ENCODE measurements at regions not wholly inside any gene's neighbourhood (a gene's known extent, or its start where the extent isn't known, plus 50 kb on each side); places are given as distances from the start of the nearest gene placed in this dataset.
"Not testable (repeated sequence)": the region's sequence is repeated elsewhere in the genome, so short reads cannot be mapped to it uniquely, and the experiment has no call there.

DNA sequence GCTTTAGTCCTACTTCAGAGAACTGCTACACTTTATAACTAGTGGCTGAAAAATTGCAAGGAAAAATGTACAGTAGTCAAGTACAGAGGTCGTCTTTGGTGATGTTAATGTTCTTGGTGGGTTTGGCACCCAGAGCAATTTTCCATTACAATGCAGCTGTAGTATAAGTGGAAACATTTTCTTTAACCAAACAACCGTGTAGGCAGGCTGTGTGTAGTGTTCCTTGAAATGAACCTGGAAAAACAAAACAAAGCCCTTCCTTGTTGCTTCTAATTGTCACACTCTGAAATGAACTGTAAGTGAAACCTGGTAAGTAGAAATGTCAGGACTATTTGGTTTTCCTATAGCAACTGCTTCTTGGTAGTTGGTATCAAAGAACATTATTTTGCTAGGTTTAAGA lies 256.9 kb downstream of the MDFIC start:
- DNase-seq (no peak), ATAC-seq (no peak)
- Histone ChIP-seq H3K27ac (peak overlapping the region in 1 of 12 donors; percentile 21), H3K4me3 (no peak overlapping the region), H3K9me3 (no peaks in the 10 kb centered on the region), H3K36me3 (no peaks in the 10 kb centered on the region), H3K27me3 (no peaks in the 10 kb centered on the region), H3K4me1 (peaks cover 0 to 9% (median 2%) of the 10 kb centered on the region in 12 donors)
- TF ChIP-seq, protein P1, sequence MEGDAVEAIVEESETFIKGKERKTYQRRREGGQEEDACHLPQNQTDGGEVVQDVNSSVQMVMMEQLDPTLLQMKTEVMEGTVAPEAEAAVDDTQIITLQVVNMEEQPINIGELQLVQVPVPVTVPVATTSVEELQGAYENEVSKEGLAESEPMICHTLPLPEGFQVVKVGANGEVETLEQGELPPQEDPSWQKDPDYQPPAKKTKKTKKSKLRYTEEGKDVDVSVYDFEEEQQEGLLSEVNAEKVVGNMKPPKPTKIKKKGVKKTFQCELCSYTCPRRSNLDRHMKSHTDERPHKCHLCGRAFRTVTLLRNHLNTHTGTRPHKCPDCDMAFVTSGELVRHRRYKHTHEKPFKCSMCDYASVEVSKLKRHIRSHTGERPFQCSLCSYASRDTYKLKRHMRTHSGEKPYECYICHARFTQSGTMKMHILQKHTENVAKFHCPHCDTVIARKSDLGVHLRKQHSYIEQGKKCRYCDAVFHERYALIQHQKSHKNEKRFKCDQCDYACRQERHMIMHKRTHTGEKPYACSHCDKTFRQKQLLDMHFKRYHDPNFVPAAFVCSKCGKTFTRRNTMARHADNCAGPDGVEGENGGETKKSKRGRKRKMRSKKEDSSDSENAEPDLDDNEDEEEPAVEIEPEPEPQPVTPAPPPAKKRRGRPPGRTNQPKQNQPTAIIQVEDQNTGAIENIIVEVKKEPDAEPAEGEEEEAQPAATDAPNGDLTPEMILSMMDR (IDR thresholded peaks at IDR 0.05): no peak
- no peak for TF ChIP-seq POLR2A (IDR thresholded peaks at IDR 0.05)
- WGBS, 4 donors: 10 to 22% (median 16%) methylated on average over 2 of the region's 2 CpGs
- intact Hi-C loops (cut with DNase I): no loop called here

DNA sequence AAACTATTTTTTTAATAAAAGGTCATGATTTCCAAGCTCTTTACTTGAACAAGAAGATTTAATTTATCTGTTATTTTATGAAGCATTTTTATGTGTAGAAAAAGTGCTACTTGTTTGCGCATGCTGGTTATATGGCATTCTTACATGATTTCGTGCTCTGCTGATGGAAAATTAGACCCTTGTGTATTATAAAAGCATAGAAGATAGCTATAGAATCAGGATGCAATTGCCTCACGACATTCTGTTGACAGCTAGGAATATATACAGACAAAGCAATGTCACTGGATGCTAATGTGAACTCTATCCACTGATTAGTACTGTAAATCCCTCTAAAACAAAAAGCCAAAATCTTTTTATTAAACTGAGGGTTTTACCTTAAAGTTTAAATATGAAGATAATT lies 255.9 kb downstream of the MDFIC start:
- intact Hi-C loops (cut with DNase I): no loop called here
- Histone ChIP-seq H3K27ac (no peak overlapping the region), H3K4me3 (no peak overlapping the region), H3K4me1 (peaks cover 0 to 9% (median 0%) of the 10 kb centered on the region in 12 donors), H3K36me3 (no peaks in the 10 kb centered on the region), H3K27me3 (no peaks in the 10 kb centered on the region), H3K9me3 (no peaks in the 10 kb centered on the region)
- 81 to 88% (median 85%) methylated on average over 3 of the region's 3 CpGs for WGBS, 4 donors
- TF ChIP-seq POLR2A (IDR thresholded peaks at IDR 0.05): no peak
- TF ChIP-seq, protein P1 (IDR thresholded peaks at IDR 0.05): no peak
- DNase-seq (no peak), ATAC-seq (no peak)

DNA sequence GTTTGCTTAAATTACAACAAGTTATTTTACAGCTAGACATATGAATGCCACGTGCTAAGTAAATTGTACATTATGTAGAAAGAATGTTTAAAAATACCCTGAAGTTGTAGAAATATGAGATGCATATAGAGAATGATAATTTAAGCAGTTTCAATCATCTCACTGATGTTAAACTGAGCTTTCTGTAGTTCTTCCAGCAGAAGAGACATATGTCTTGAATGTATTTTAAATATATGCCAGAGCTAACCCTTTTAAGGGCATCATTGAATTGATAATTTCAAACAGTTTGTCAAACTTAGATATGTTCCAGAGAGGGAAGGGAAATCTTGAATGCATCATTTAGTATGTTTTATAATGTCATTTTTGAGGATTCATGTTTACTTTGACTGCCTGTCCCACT lies 255.2 kb downstream of the MDFIC start:
- Histone ChIP-seq H3K4me1 (peaks cover 0 to 9% (median 0%) of the 10 kb centered on the region in 12 donors), H3K27me3 (no peaks in the 10 kb centered on the region), H3K4me3 (no peak overlapping the region), H3K36me3 (no peaks in the 10 kb centered on the region), H3K27ac (no peak overlapping the region), H3K9me3 (no peaks in the 10 kb centered on the region)
- TF ChIP-seq POLR2A (IDR thresholded peaks at IDR 0.05): no peak
- TF ChIP-seq, protein P1 (IDR thresholded peaks at IDR 0.05): no peak
- intact Hi-C loops (cut with DNase I): no loop called here
- ATAC-seq (no peak), DNase-seq (no peak)
- 73 to 82% (median 77%) methylated on average over 1 of the region's 1 CpG for WGBS, 4 donors

DNA sequence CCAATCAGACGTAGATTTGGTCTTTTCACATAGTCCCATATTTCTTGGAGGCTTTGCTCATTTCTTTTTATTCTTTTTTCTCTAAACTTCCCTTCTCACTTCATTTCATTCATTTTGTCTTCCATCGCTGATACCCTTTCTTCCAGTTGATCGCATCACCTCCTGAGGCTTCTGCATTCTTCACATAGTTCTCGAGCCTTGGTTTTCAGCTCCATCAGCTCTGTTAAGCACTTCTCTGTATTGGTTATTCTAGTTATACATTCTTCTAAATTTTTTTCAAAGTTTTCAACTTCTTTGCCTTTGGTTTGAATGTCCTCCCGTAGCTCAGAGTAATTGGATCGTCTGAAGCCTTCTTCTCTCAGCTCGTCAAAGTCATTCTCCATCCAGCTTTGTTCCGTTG lies 250.5 kb downstream of the MDFIC start:
- H3K36me3 ChIP-seq; ATAC-seq; DNase-seq; H3K27me3 ChIP-seq; H3K9me3 ChIP-seq; H3K4me1 ChIP-seq; H3K27ac ChIP-seq; H3K4me3 ChIP-seq; intact Hi-C loops (cut with DNase I): not testable (repeated sequence)
- WGBS, 4 donors: 95 to 96% (median 95%) methylated on average over 6 to 8 of the region's 8 CpGs

DNA sequence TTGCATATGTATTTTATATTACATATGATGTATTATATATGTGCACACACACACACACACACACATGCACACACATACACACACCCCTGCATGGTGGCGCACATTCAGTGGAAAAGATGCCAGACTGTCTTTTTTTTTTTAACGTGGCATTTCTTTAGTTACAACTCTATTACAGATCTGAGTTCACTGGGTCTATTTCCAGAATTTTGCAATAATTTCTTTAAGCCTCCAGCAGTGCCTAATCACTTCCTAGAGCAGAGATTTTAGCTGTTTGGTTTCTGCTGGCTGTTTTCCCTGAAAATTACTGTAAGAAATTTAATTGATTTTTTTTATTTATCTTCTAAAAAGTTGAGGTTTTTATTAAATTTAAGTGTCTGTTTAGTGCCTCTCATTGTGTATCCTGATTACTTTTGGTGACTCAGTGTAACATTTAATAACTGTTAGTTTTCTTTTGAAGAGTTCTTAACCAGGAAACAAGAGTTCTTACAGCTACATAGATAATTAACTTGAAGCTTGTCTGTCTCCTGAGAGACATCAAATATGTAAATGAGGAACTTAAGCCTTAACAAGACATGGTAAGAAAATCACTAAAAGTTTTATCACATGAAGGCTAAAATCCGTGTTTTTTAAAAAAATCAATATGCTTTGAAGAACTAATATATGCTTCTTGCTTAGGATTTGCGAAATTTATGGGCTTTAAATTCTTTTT lies 232.0 kb downstream of the MDFIC start:
- 84 to 87% (median 85%) methylated on average over 4 of the region's 4 CpGs for WGBS, 4 donors
- Histone ChIP-seq H3K4me3 (no peak overlapping the region), H3K4me1 (no peaks in the 10 kb centered on the region), H3K36me3 (no peaks in the 10 kb centered on the region), H3K27ac (no peak overlapping the region), H3K9me3 (no peaks in the 10 kb centered on the region), H3K27me3 (no peaks in the 10 kb centered on the region)
- intact Hi-C loops (cut with DNase I): no loop called here
- TF ChIP-seq, protein P1 (IDR thresholded peaks at IDR 0.05): no peak
- TF ChIP-seq POLR2A (IDR thresholded peaks at IDR 0.05): no peak
- DNase-seq: no peak
- no peak for ATAC-seq

Data from heart left ventricle (tissue), 16 donors.